Tibial nerve (tissue), 4 donors: ENCODE measurements at regions not wholly inside any gene's neighbourhood (a gene's known extent, or its start where the extent isn't known, plus 50 kb on each side); places are given as distances from the start of the nearest gene placed in this dataset.

Source experiments
- EP300 ChIP-seq, 2 donors: sonication (generic); formaldehyde crosslinking; IDR thresholded peaks; one replicate each; pipeline ENCODE4 v1.6.1; 2017; ENCODE audit warnings: antibody characterized with exemption in 2 of 2, mild to moderate bottlenecking in 1 of 2
- POLR2A ChIP-seq, 2 donors: fragments of 450-650 bp; IDR thresholded peaks; one replicate each; pipeline ENCODE4 v1.6.1; 2017; ENCODE audit warnings: antibody characterized with exemption in 2 of 2, mild to moderate bottlenecking in 2 of 2, moderate library complexity in 2 of 2
- TF ChIP-seq, protein P1 (sequence below), 5 experiments: fragments of 200-600 bp in 3 of 5; fragments of 450-650 bp in 2 of 5; sonication (generic) in 3 of 5; IDR thresholded peaks; one replicate each; pipeline ENCODE4 v1.5.1; 2016 to 2019; ENCODE audit warnings: antibody characterized with exemption in 5 of 5, mild to moderate bottlenecking in 3 of 5, moderate library complexity in 2 of 5

DNA sequence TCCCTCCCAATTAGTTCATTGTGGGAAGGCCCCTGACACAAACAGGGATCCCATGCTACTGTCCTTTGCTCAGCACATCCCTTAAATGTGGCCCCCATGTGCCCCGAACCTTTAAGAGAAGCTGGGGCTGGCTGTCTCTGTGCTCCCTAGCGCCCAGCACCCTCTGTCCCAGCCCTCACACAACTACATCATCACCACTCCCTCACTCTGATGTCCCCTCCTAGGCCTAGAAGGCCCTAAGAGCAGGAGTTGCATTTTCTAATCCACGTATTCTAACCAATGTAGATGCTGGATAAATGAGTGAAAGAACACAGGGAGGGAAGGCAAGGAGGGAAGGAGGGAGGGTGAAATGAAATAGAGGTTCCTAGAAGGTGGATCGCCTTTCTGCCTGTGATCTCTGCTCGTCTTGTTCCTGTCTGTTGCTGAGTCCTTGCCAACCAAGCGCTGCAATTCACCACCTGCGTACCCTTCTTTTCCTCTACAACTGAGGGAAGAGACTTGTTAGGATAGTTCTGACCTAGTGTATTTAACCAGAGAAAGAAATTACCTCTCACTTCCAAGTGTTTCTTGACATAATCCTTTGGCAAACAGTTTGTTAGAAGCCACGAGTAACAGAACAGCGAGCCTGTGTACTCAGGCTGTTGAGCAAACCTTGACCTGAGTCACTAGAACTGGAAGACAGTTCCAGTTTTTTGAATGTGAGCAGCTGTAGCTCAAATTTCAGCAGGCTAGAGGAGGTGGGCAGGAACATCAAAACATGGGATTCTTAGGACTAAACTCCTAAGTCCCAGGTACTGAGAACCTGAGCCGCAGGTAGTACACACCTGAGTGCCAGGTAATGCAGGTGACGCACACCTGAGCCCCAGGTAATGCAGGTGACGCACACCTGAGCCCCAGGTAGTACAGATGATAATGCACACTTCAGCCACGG lies 181.5 kb upstream of the ID2 start:
- TF ChIP-seq POLR2A (IDR thresholded peaks at IDR 0.05) (no peak), EP300 (IDR thresholded peaks at IDR 0.05) (no peak)
- TF ChIP-seq, protein P1, sequence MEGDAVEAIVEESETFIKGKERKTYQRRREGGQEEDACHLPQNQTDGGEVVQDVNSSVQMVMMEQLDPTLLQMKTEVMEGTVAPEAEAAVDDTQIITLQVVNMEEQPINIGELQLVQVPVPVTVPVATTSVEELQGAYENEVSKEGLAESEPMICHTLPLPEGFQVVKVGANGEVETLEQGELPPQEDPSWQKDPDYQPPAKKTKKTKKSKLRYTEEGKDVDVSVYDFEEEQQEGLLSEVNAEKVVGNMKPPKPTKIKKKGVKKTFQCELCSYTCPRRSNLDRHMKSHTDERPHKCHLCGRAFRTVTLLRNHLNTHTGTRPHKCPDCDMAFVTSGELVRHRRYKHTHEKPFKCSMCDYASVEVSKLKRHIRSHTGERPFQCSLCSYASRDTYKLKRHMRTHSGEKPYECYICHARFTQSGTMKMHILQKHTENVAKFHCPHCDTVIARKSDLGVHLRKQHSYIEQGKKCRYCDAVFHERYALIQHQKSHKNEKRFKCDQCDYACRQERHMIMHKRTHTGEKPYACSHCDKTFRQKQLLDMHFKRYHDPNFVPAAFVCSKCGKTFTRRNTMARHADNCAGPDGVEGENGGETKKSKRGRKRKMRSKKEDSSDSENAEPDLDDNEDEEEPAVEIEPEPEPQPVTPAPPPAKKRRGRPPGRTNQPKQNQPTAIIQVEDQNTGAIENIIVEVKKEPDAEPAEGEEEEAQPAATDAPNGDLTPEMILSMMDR (IDR thresholded peaks at IDR 0.05), result no peak
